ENCODE measurements at regions not wholly inside any gene's neighbourhood (a gene's known extent, or its start where the extent isn't known, plus 50 kb on each side); places are given as distances from the start of the nearest gene placed in this dataset.

DNA sequence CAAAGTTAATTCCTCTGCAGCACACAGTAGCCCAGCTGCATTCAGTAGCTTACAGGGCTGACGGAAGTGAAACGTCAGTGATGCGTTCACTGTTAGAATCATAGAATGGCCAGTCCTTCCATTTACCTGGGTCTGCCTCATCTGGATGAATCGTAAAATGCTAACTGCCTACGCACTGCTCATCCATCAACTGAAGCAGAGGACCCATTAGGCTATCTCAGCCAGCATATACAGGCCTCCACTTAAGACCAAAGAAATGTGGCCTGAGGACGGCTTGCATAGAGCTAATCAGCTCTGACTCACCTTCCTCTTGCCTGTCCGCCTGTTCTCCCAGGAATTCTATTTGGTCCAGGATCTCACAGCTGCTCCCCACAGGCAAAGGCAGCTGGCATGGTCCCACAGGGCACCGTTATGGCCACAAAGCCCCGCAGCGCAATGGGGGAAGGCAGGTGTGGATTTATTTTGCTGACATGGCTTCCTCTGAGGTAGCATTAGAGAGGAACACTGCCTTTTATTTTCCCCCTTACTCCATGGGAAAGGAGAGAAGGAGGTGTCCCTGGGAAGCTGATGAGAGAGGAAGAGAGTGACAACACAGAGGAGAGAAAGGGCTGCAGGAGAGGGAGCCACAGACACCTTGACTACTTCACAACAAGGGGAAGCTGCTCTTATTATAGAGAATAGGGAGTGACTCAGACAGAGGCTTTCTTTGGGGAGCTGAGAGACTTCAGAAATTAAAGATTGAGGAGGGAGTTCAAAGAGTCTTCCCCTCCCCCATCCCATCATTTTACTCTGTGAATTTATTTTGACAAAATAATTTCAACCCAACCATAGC lies 177.6 kb downstream of the HHIPL2 start:
- Histone ChIP-seq H3K9ac (ENCODE audit: low read length in 2 of 2) (no peak overlapping the region), H3K36me3 (ENCODE audit: control insufficient read depth in 2 of 2, insufficient read depth in 2 of 2, low read length in 2 of 2) (no peaks in the 10 kb centered on the region), H3K27ac (ENCODE audit: low read length) (no peak overlapping the region), H3K4me3 (ENCODE audit: low read length in 2 of 2) (no peak overlapping the region), H3K27me3 (ENCODE audit: control insufficient read depth in 1 of 2, insufficient read depth in 2 of 2, low read length in 2 of 2) (peaks cover 0 to 2% of the 10 kb centered on the region in 2 donors), H3K4me1 (ENCODE audit: control insufficient read depth, insufficient read depth, low read length) (no peaks in the 10 kb centered on the region), H3K9me3 (ENCODE audit: control insufficient read depth in 2 of 2, low read length in 2 of 2) (no peaks in the 10 kb centered on the region)

DNA sequence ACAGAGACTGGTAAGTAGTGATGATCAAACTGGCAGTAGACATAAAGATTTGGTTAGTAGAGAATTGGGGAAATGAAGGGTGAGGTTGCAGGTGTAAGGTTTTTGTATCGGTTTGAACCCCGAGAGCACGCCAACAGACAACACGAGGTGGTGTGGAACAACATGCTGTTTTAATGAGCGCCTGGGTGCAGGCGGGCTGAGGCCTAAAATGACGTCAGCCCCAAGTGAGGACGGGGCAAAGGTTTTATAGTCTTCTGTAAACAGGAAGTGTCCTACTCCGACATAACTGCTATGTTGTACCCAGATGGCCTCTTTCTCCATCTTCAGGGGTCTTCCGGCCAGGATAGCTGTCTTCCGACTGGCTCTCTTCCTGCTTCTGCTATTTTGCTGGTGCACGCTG lies 178.8 kb downstream of the HHIPL2 start:
- Histone ChIP-seq H3K36me3 (ENCODE audit: control insufficient read depth in 2 of 2, insufficient read depth in 2 of 2, low read length in 2 of 2) (no peaks in the 10 kb centered on the region), H3K9me3 (ENCODE audit: control insufficient read depth in 2 of 2, low read length in 2 of 2) (no peaks in the 10 kb centered on the region), H3K4me3 (ENCODE audit: low read length in 2 of 2) (no peak overlapping the region), H3K27ac (ENCODE audit: low read length) (no peak overlapping the region), H3K9ac (ENCODE audit: low read length in 2 of 2) (no peak overlapping the region), H3K27me3 (ENCODE audit: control insufficient read depth in 1 of 2, insufficient read depth in 2 of 2, low read length in 2 of 2) (peaks cover 0 to 2% of the 10 kb centered on the region in 2 donors), H3K4me1 (ENCODE audit: control insufficient read depth, insufficient read depth, low read length) (no peaks in the 10 kb centered on the region)

DNA sequence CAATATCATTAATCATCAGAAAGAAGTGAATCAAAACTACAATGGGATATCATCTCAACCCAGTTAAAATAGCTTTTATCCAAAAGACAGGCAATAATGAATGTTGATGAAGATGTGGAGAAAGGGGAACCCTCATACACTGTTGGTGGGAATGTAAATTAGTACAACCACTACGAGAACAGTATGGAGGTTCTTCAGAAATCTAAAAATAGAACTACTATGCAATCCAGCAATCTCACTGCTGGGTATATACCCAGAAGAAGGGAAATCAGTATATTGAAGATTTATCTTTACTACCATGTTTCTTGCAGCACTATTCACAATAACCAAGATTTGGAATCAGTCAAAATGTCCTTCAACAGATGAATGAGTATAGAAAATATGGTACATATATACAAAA lies 189.8 kb downstream of the HHIPL2 start:
- Histone ChIP-seq H3K9ac (ENCODE audit: low read length in 2 of 2) (no peak overlapping the region), H3K27me3 (ENCODE audit: control insufficient read depth in 1 of 2, insufficient read depth in 2 of 2, low read length in 2 of 2) (no peaks in the 10 kb centered on the region), H3K9me3 (ENCODE audit: control insufficient read depth in 2 of 2, low read length in 2 of 2) (no peaks in the 10 kb centered on the region), H3K4me1 (ENCODE audit: control insufficient read depth, insufficient read depth, low read length) (no peaks in the 10 kb centered on the region), H3K27ac (ENCODE audit: low read length) (no peak overlapping the region), H3K36me3 (ENCODE audit: control insufficient read depth in 2 of 2, insufficient read depth in 2 of 2, low read length in 2 of 2) (no peaks in the 10 kb centered on the region), H3K4me3 (ENCODE audit: low read length in 2 of 2) (no peak overlapping the region)

DNA sequence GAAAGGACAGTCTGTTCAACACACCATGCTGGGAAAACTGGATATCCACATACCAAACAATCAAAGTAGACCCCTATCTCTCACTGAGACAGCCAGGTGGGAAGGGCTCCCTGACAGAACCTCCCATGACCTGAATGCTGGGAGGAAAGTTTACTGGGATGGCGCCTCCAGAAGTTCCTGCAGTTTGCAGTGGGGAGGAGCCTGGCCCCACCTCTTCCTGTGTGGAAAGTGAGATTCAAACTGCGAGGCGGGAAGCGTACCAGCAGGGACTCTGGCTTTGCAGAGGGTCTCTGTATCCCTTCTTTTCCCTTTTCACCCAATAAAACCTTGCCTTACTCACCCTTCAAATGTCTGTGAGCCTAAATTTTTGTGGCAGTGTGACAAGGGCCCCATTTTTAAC lies 190.7 kb downstream of the HHIPL2 start:
- Histone ChIP-seq H3K9me3 (ENCODE audit: control insufficient read depth in 2 of 2, low read length in 2 of 2) (no peaks in the 10 kb centered on the region), H3K4me3 (ENCODE audit: low read length in 2 of 2) (no peak overlapping the region), H3K27me3 (ENCODE audit: control insufficient read depth in 1 of 2, insufficient read depth in 2 of 2, low read length in 2 of 2) (no peaks in the 10 kb centered on the region), H3K36me3 (ENCODE audit: control insufficient read depth in 2 of 2, insufficient read depth in 2 of 2, low read length in 2 of 2) (no peaks in the 10 kb centered on the region), H3K4me1 (ENCODE audit: control insufficient read depth, insufficient read depth, low read length) (no peaks in the 10 kb centered on the region), H3K9ac (ENCODE audit: low read length in 2 of 2) (no peak overlapping the region), H3K27ac (ENCODE audit: low read length) (no peak overlapping the region)

DNA sequence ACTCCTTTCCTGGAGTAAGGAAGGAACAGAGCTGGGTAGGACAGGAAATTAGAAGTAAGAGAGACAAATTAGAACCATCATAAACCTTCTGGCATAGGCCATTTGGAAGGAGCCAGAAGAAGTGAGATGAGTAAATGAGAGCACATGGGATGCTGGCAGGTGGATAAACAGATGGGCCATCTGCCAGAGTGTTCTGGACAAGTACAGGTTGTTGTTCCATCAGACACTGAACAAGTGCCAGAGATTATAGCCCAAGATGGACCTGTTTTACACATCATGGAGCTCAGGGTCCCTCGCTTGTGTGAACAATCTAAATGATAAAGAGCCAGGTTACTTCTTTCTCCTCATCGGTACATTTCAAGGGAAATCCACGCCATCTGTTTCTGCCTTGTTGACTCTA lies 200.3 kb downstream of the HHIPL2 start:
- Histone ChIP-seq H3K4me3 (ENCODE audit: low read length in 2 of 2) (no peak overlapping the region), H3K9ac (ENCODE audit: low read length in 2 of 2) (no peak overlapping the region), H3K9me3 (ENCODE audit: control insufficient read depth in 2 of 2, low read length in 2 of 2) (no peaks in the 10 kb centered on the region), H3K27ac (ENCODE audit: low read length) (no peak overlapping the region), H3K36me3 (ENCODE audit: control insufficient read depth in 2 of 2, insufficient read depth in 2 of 2, low read length in 2 of 2) (no peaks in the 10 kb centered on the region), H3K27me3 (ENCODE audit: control insufficient read depth in 1 of 2, insufficient read depth in 2 of 2, low read length in 2 of 2) (no peaks in the 10 kb centered on the region), H3K4me1 (ENCODE audit: control insufficient read depth, insufficient read depth, low read length) (no peaks in the 10 kb centered on the region)

DNA sequence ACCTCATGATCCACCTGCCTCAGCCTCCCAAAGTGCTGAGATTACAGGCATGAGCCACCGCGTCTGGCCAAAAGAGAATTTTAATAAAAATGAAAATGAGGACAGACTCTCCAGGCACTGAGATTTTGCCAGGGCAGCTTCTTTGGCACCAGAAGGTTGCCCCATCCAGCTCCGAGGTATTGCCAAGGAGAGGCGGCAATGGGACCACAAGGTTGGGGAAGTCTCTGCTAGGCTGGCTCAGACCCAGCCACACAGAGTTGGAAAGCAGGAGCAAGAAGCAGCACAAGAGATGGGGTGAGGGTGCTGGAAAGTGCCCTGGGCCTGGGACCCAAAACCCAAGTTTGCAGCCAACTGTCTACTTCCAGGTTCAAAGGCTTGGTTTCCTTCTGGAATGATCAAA lies 200.9 kb downstream of the HHIPL2 start:
- Histone ChIP-seq H3K4me1 (ENCODE audit: control insufficient read depth, insufficient read depth, low read length) (no peaks in the 10 kb centered on the region), H3K27me3 (ENCODE audit: control insufficient read depth in 1 of 2, insufficient read depth in 2 of 2, low read length in 2 of 2) (no peaks in the 10 kb centered on the region), H3K9ac (ENCODE audit: low read length in 2 of 2) (no peak overlapping the region), H3K4me3 (ENCODE audit: low read length in 2 of 2) (no peak overlapping the region), H3K9me3 (ENCODE audit: control insufficient read depth in 2 of 2, low read length in 2 of 2) (no peaks in the 10 kb centered on the region), H3K36me3 (ENCODE audit: control insufficient read depth in 2 of 2, insufficient read depth in 2 of 2, low read length in 2 of 2) (no peaks in the 10 kb centered on the region), H3K27ac (ENCODE audit: low read length) (no peak overlapping the region)

DNA sequence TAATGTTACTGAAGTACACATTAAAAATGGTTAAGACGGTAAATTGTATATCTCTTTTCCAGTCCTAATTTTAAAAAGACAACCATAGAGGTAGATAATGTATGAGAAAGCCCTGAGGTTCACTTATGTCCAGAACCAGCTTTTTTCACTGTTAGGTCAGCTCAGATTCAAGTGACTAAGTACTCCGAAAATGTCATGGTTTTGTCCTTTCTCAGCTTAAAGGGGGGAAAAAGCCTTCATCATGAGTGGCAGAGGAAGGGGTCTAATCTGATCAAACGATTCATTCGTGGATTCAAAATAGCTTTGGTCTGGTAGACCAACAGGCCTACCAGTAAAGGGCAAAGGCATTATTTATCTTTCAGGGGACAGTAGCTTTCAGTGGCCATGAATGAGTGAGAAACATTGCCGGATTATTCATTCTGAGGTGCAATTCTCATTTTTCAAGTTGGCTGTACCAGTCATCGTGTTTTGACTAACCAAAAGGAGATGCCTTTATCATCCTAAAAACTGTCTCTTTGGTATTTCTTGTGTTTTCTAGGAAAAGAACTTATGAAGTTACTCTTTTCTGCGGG lies 208.4 kb downstream of the HHIPL2 start:
- Histone ChIP-seq H3K4me1 (ENCODE audit: control insufficient read depth, insufficient read depth, low read length) (no peaks in the 10 kb centered on the region), H3K36me3 (ENCODE audit: control insufficient read depth in 2 of 2, insufficient read depth in 2 of 2, low read length in 2 of 2) (no peaks in the 10 kb centered on the region), H3K27me3 (ENCODE audit: control insufficient read depth in 1 of 2, insufficient read depth in 2 of 2, low read length in 2 of 2) (peaks cover 0 to 2% of the 10 kb centered on the region in 2 donors), H3K9me3 (ENCODE audit: control insufficient read depth in 2 of 2, low read length in 2 of 2) (no peaks in the 10 kb centered on the region), H3K4me3 (ENCODE audit: low read length in 2 of 2) (no peak overlapping the region), H3K9ac (ENCODE audit: low read length in 2 of 2) (no peak overlapping the region), H3K27ac (ENCODE audit: low read length) (no peak overlapping the region)

DNA sequence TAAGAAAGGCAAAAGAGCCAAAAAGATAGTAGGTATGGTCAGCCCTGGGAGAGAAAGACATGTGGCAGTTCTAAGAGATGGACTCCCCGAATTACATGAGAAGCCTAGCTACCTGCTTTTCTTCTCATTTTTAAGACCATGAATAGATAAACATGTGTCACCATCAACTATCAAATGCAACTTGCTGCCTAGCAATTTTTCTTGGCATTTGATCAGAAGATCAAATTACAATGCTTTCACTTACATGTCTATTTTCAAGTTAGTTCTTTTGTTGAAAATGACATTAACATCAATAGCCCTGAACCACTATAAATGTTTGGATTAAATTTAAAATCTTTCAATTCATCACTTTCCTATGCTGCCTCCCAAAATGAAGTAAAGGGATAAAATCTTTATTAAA lies 212.3 kb downstream of the HHIPL2 start:
- no peak overlapping the region for H3K9ac ChIP-seq (ENCODE audit: low read length in 2 of 2)
- H3K4me3 ChIP-seq (ENCODE audit: low read length in 2 of 2), result no peak overlapping the region
- peaks cover 0 to 2% of the 10 kb centered on the region in 2 donors for H3K27me3 ChIP-seq (ENCODE audit: control insufficient read depth in 1 of 2, insufficient read depth in 2 of 2, low read length in 2 of 2)
- no peaks in the 10 kb centered on the region for H3K36me3 ChIP-seq (ENCODE audit: control insufficient read depth in 2 of 2, insufficient read depth in 2 of 2, low read length in 2 of 2)
- H3K4me1 ChIP-seq (ENCODE audit: control insufficient read depth, insufficient read depth, low read length), result no peaks in the 10 kb centered on the region
- H3K9me3 ChIP-seq (ENCODE audit: control insufficient read depth in 2 of 2, low read length in 2 of 2), result no peaks in the 10 kb centered on the region
- H3K27ac ChIP-seq (ENCODE audit: low read length), result no peak overlapping the region

DNA sequence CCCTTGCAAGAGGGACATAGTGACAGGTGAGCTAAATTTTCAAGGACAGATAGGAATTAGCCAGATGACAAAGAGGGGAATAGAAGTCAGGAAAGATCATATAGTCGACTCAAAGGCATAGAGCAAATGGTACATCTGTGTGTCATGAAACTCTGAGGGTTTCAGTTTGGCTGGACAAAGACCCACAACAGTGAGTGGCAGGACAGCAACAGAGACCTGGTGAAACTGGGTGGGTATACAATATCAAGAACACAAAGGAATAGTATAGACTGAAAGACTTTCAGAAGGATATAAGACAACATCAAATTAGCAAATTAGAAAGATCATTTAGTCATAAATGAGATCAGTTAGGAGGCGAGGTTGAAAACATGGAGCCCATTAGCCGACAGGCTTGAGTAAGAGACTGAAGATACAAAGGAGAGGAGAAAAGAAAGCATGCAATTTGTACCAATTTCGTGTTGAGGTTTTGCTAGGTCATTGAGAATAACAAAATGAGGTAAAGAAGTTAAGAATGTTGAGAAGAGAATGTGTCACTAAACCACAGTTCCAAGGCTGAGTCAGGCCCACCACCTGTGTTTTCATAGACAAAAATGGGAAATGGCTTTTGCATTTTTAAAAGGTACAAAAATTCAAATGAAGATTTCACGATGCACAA lies 213.8 kb downstream of the HHIPL2 start:
- Histone ChIP-seq H3K36me3 (ENCODE audit: control insufficient read depth in 2 of 2, insufficient read depth in 2 of 2, low read length in 2 of 2) (no peaks in the 10 kb centered on the region), H3K27me3 (ENCODE audit: control insufficient read depth in 1 of 2, insufficient read depth in 2 of 2, low read length in 2 of 2) (peaks cover 0 to 2% of the 10 kb centered on the region in 2 donors), H3K9ac (ENCODE audit: low read length in 2 of 2) (no peak overlapping the region), H3K27ac (ENCODE audit: low read length) (no peak overlapping the region), H3K9me3 (ENCODE audit: control insufficient read depth in 2 of 2, low read length in 2 of 2) (no peaks in the 10 kb centered on the region), H3K4me3 (ENCODE audit: low read length in 2 of 2) (no peak overlapping the region), H3K4me1 (ENCODE audit: control insufficient read depth, insufficient read depth, low read length) (no peaks in the 10 kb centered on the region)

DNA sequence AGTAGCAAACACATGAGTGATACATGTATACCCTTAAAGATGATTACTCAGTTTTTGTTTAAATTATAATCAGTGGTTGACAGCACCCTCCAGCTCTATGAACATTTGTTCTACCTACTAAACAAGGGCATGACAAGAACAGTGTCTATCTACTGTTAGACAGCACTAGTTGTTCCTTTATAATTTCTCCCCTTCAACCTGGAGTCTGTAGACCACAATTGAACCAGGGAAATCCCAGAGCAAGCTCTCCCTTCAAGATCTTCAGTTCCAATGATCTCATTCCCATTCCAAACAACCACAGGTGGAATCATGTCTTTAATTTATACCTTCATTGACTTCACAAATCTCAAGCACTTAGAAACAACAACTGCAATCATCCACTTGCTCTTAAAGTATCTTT lies 216.1 kb downstream of the HHIPL2 start:
- Histone ChIP-seq H3K4me1 (ENCODE audit: control insufficient read depth, insufficient read depth, low read length) (no peaks in the 10 kb centered on the region), H3K9me3 (ENCODE audit: control insufficient read depth in 2 of 2, low read length in 2 of 2) (no peaks in the 10 kb centered on the region), H3K36me3 (ENCODE audit: control insufficient read depth in 2 of 2, insufficient read depth in 2 of 2, low read length in 2 of 2) (no peaks in the 10 kb centered on the region), H3K4me3 (ENCODE audit: low read length in 2 of 2) (no peak overlapping the region), H3K27ac (ENCODE audit: low read length) (no peak overlapping the region), H3K27me3 (ENCODE audit: control insufficient read depth in 1 of 2, insufficient read depth in 2 of 2, low read length in 2 of 2) (peaks cover 0 to 2% of the 10 kb centered on the region in 2 donors), H3K9ac (ENCODE audit: low read length in 2 of 2) (no peak overlapping the region)

DNA sequence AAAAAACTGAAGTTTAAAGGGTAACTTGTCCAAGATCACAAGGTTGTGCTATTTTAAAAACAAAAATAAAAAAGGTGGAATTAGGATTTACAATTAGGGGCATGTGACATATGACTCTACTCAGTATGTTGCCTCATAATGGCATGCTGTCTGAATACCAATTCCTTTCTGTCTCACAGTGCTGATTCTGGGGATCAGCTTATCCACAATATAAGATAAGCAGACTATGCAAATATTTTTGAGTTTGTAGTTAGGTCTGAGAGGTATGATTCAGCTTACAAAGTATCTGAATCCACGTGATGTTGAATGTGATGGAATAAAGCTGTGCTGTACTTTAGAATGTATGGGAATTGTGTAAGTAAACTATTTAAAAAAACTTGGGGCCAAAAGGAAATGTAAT lies 216.6 kb downstream of the HHIPL2 start:
- H3K9ac ChIP-seq (ENCODE audit: low read length in 2 of 2), result no peak overlapping the region
- no peaks in the 10 kb centered on the region for H3K36me3 ChIP-seq (ENCODE audit: control insufficient read depth in 2 of 2, insufficient read depth in 2 of 2, low read length in 2 of 2)
- no peaks in the 10 kb centered on the region for H3K9me3 ChIP-seq (ENCODE audit: control insufficient read depth in 2 of 2, low read length in 2 of 2)
- H3K27me3 ChIP-seq (ENCODE audit: control insufficient read depth in 1 of 2, insufficient read depth in 2 of 2, low read length in 2 of 2), result peaks cover 0 to under 1% of the 10 kb centered on the region in 2 donors
- no peak overlapping the region for H3K4me3 ChIP-seq (ENCODE audit: low read length in 2 of 2)
- H3K4me1 ChIP-seq (ENCODE audit: control insufficient read depth, insufficient read depth, low read length), result no peaks in the 10 kb centered on the region
- H3K27ac ChIP-seq (ENCODE audit: low read length), result no peak overlapping the region

Data from stomach smooth muscle (tissue), 2 donors.